ENCODE measurements at regions not wholly inside any gene's neighbourhood (a gene's known extent, or its start where the extent isn't known, plus 50 kb on each side); places are given as distances from the start of the nearest gene placed in this dataset.
"Not testable (repeated sequence)": the region's sequence is repeated elsewhere in the genome, so short reads cannot be mapped to it uniquely, and the experiment has no call there.

DNA sequence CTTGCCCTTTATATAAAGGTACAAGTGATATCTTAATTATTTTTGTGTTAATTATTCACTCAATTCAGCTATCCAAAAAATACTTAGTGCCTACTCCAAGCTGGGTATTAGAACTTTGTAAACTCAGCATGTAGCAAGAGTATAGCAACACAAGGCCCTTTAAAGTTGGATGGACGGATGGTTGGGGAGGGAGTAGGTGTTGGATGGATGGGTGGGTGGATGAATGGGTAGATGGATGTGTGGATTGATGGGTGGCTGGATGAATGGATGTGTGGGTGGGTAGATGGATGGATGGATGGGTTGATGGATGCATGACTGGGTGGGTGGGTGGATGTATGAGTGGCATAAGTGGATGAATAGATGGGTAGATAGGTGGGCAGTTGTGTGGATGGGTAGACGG is 211.5 kb downstream of the BANP start:
- not testable (repeated sequence) for DNase-seq (ENCODE audit: low read depth in 4 of 4, low spot score in 1 of 4)

DNA sequence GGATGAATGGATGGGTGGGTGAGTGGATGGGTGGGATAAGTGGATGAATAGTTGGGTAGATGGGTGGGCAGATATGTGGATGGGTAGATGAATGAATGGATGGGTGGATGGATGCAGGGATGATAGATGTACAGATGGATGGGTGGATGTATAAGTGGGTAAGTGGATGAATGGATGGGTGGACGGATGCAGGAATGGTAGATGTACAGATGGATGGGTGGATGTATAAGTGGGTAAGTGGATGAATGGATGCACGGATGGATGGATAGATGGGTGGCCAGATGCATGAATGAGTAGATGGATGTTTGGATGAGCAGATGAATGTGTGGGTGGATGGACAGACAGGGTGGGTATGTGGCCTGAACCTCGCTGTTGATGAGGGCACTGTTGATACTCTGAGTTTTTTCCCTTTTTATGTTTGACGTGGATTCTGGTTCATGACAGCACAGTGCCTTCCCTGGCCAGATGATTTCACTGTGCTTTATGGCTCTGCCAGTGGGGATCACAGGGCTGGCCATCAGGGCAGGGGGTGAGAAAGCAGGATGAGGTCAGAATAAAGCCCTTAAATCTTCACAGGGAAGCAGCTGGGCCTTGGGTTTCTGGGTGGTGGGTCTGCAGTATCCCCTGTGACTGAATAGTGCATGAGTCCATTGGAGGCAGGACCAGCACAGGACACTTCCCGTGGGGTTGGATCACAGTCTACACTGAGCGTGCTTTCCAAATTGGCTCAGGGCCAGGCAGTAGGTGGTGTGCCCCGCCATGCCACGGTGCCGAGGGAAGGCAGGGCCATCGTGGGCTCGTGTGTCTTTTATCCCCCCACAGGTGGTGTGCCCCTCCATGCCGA is 213.2 kb downstream of the BANP start:
- not testable (repeated sequence) for DNase-seq (ENCODE audit: low read depth in 4 of 4, low spot score in 1 of 4)

DNA sequence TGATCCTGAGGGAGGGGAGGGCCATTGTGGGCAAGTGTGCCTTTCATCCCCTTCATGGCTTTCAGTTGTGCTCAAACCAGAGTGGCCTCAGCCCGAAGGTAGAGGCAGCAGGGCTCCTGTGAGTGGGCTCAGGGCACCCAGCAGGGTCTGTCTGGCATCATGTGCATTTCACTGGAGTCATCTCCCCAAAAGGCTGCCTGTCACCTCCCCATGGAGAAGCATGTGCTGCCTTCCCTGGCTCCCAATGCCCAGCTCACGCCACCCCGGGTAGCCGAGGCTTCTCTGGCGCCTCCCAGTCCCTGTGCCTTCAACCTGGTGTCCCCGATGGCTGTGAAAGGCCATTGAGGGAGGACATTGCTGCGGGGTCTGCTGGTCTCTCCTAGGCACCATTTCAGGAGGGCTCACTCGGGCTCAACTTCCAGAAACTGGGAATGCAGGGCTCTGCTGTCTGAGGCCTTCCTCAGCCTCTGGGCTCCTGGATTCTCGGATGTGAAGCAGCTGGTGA is 213.9 kb downstream of the BANP start:
- DNase-seq (ENCODE audit: low read depth in 4 of 4, low spot score in 1 of 4) = not testable (repeated sequence)

DNA sequence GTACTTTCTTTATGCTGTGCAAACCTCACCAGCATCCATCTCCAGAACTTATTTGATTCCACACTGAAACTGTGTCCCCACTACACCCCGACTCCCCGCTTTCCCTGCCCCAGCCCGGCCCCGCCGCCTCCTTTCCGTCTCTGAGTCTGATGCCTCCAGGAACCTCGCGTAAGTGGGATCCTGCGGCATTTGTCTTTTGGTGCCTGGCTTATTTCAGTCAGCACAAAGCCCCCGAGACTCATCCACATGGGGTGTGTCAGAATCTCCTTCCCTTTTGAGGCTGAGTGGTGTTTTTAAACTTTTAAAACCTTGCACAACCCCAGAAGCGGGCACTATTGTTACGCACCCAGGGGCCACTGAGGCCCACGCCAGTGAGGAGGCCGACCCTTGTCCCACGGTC is 214.4 kb downstream of the BANP start:
- not testable (repeated sequence) for DNase-seq (ENCODE audit: low read depth in 4 of 4, low spot score in 1 of 4)

DNA sequence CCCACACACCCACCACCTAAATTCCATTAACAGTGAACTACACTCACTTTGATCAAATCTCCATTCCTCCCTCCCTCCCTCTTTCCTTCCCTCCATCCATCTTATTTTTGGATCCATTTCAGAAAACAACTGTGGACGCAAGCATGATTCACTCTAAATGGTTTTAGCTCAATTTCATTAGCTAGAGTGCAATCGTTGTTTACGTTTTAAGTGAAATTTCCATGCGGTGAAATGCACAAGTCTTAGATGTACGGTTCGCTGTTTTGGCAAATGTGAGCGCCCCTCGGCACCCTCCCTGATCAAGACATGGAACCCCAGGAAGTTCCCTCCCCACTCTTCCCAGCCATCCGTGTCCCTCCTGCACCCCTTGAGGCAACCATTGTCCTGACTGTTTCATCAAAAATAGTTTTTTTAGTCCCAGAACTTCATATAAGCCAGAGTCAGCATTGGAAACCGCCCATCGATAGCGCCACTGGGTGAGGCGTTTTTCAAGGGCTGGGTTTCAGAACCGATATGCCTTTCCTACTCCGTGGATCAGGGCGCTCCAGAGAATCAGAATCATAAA is 215.1 kb downstream of the BANP start:
- DNase-seq (ENCODE audit: low read depth in 4 of 4, low spot score in 1 of 4) = not testable (repeated sequence)

DNA sequence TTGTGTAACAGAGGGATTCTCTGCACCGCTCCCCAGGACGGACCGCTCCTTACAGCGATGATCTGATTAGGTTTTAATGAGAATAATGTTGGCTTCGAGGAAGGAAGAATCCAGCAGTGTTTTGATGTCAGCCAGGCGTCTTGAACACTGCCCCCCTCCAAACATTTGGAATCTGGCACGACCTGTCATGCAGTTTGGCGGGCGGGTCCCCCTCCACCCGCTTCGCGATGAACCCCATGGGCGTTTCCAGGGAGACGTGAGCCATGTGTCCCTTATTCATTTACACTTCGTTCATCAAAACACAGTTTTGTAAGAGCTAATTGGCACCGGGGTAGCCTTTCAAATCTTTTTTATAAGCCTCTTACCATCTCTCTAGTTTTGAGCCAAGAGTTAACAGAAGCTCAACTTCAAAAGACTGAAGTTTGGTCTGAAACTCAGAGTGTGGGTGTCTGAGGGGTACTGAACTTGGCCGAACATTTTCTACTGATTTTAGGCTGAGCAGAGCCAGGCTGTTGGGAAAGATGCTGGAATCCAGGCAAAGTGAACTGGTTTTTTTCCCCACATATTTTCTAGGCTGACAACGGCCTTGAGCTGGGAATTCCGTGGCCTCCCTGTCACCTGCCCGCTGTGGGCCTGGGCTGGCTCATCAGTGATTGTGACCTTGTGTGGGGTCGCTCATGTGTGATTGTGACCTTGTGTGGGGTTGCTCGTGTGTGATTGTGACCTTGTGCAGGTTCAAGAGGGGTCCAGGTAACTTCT is 214.8 kb upstream of the ZNF469 start:
- not testable (repeated sequence) for DNase-seq (ENCODE audit: low read depth in 4 of 4, low spot score in 1 of 4)

DNA sequence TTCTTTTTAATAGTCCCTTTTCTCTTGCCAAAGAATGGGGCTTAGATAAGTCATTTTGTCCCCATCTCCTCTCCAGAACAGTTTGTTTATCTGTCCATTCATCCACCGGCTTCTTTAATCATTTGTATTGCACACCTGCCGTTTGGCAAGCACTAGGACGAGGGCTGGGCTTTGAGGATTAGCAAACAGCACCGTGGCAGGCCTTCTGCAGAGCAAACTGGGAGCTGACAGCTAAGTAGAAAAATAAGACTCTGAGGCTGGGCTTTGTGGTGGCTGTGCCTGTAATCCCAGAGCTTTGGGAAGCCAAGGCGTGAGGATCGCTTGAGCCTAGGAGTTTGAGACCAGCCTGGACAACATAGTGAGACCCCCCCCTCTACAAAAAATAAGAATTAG is 214.2 kb upstream of the ZNF469 start:
- not testable (repeated sequence) for DNase-seq (ENCODE audit: low read depth in 4 of 4, low spot score in 1 of 4)

DNA sequence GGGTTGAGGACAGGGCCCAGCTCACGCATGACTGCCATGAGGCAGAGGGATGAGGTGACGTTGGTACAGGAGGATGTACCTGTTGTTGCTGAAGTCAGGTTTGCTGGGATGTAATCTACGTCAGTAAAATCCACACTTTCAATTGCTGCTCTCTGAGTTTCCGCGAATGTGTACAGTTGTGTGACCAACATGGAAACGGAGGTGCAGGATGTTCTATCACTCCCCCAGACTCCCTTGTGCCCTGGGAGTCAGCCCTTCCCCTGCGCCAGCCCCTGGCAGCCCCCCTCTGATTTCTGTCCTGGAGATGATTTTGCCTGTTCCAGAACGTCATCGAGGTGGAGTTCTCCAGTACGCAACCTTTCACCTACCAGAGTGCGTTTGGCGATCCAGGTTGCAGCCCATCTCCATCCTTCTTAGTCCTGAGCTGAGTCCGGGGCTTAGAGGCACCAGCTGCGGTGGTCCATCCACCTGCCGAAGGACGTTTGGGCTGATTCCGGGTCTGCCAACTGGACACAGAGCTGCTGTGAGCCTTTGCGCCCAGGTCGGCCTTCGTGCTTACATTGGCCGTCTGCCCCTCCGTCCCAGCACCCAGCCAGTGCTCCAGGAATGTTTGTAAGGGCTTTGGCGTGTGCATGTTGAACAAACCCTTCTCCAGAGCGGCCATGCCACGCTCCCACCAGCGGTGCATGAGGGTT is 213.5 kb upstream of the ZNF469 start:
- not testable (repeated sequence) for DNase-seq (ENCODE audit: low read depth in 4 of 4, low spot score in 1 of 4)

DNA sequence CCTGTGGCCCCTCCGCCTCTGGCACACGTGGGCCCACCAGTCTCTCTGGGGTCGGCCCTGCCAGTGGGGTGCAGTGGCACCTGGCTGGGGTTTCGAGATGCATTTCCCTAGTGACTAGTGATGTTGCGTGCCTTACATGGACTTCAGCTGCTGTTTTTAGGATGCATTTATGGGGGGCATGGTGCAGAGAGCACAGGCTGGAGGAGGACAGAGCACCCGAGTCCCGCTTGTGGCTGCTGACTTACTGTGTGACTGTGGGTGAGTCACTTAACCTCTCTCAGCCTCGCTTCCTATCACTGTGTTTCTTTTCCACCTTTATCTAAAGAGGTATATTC is 213.0 kb upstream of the ZNF469 start:
- not testable (repeated sequence) for DNase-seq (ENCODE audit: low read depth in 4 of 4, low spot score in 1 of 4)

DNA sequence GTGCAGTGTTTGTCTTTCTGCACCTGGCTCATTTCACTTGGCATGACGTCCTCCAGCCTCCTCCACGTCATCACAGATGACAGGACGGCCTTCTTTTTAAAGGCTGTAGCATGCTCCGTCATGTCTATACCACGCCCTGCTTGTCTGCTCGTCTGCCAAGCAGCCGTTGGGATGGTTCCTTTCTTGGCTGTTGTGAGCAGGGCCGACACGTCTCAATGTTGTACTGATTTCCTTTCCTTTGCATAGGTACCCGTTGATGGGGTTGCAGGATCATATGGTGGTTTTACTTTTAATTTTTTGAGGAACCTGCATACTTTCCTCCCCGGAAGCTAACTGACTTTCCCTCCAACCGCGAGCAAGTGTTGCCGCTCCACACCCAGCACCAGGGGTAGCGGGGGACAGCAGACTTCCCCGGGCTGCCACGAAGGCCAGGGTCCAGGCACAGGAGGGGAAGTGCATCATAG is 212.2 kb upstream of the ZNF469 start:
- DNase-seq (ENCODE audit: low read depth in 4 of 4, low spot score in 1 of 4) = no peak

DNA sequence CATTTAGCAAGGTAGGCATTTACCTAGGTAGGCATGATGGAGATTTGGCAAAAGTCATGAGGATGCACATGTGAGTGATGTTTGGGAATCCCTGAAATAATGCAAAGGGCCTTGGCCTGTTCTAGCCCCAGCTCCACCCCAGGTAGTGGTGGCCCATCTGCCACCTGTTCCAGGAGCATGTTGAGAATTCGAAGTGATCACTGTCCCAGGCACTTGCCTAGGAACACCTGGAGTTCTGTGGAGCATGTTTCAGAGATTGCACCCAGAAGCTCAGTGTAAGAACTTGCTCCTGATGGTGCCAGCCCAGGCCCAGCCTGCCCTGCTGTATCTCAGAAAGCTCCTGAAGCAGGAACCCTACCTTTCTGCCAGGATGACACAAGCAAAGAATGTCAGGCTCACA is 211.6 kb upstream of the ZNF469 start:
- not testable (repeated sequence) for DNase-seq (ENCODE audit: low read depth in 4 of 4, low spot score in 1 of 4)

DNA sequence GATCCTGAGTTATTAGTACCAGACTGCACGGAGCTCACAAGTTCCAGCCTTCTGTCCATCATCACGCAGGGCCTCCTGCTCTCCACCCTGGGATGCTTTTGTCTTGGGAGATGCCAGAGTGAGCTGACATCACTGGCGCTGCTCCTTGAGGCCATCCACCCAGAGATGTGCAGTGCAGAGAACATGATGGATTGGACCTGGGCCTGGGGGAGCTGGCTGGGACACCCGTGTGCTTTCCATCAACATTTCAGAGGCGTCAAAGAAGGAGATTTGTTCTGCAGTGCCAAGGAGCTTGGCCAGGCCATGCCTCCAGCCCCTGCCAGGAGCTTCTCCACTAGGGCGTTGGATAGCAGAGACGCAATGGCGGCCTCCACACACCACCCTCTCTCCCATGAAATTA is 206.6 kb upstream of the ZNF469 start:
- not testable (repeated sequence) for DNase-seq (ENCODE audit: low read depth in 4 of 4, low spot score in 1 of 4)

DNA sequence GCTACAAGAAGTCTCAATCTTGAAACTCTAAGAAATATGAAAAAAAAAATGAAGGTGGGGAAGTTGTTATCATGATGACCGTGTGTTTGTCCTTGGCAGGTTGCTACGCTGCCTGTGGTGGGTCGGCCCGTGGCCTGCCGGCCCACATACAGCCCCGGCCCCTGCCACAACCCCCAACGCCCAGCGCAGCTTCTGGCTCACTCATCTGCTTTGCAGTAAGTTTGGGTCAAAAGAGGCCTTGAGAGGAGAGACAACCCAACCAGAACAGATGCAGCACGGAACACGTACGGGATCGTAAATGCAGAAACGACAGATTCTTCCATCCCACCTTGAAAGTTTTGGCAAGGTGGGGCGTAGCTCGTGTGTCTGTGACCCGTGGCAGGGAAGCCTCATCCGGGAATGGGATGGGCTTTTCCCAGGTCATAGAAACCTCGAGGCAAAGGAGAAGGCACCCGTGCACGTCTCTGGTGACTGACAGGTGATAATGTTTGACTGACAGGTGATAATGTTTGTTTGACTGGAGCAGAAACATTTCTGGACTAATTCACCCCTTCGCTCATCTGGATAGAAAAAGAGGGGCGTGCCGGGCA is 206.1 kb upstream of the ZNF469 start:
- not testable (repeated sequence) for DNase-seq (ENCODE audit: low read depth in 4 of 4, low spot score in 1 of 4)

DNA sequence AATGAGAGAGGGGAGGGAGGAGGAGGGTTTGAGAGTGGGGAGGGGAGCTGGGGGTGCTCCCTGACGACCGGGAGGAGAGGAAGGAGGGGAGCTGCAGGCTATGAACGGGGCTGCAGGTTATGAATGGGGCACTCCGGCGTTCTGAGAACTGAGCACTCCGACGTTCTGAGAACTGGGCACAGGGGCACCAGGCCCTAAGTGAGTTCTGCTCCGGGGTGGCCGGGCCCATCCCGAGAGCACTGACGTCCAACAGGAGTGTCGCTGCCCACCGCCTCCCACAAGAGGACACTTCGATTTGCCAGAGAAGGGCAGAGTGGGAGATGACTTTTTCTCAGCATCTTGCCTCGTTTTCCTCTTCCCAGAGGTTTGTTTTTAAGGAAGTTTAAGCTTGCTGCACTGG is 204.5 kb upstream of the ZNF469 start:
- DNase-seq (ENCODE audit: low read depth in 4 of 4, low spot score in 1 of 4) = not testable (repeated sequence)

DNA sequence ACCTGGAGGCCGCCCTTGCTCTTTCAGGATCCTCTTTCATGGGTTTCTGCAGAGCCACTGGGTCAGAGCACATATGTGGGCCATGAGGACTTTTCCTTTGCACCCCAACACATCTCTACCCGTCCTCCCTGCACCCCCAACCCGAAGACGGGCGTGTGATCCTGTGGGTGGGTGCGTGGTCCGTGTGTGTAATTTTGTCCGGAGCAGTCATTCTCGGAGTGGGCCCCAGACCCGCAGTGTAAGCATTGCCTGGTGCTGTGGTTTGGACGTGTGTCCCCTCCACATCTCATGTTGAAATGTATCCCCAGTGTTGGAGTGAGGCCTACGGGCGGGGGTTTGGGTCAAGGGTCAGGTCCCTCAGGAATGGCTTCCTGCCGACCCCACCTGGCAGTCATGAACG is 203.9 kb upstream of the ZNF469 start:
- DNase-seq (ENCODE audit: low read depth in 4 of 4, low spot score in 1 of 4) = not testable (repeated sequence)

DNA sequence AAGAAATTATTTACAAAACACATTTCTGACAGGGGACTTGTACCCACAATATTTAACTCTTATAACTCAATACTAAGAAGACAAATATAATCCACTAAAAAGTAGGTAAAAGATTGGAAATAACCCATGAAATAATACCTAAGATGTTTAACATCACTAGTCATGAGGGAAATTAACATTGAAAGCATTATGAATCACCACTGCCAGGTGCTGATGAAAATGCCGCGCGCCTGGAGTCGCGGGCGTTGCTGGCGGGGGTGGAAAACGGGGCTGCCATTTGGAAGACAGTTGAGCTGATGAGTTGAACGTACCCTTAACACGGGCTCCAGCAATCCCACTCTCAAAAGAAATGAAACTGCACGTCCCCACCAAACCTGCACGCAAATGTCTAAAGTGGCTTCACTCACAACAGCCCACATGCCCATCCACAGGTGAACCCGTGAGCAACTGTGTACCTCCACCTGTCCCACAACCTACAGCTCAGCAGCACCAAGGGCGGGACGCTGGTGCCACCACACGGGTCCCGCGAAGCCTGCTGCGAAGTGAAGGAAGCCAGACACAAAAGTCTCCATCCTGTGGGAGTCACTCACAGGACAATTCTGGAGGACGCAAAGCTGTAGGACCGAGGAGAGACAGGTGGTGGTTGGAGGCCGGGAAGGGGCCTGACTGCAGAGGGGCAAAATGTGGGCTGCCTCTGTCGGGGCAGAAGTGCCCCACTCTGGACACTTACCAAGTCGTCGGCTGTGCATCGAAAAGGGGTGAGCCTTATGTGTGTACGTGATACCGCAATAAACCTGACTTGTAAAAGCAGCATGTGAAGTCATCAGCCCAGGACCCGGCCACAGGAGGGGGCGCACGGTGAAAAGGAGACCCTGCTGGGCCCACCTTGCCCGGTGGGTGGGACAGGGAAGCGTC is 199.5 kb upstream of the ZNF469 start:
- not testable (repeated sequence) for DNase-seq (ENCODE audit: low read depth in 4 of 4, low spot score in 1 of 4)

DNA sequence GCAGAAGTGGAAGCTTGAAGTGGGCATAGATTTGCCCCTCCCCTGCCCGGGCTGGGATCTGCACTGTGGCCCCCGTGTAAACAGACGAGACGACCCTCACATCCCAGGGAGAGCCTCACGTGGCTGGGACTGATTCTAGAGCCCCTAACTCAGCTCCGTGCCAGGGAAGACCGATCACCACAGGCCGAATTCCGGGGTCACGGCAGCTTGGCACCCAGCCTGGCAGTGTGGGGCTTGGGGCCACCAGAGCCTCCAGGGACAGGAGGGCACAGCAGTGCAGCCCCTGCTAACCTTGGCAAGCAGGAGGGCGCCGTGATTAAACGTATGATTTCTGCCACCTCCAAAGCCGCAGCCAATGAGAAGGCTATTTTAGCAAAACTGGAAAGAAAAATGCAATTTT is 198.7 kb upstream of the ZNF469 start:
- DNase-seq (ENCODE audit: low read depth in 4 of 4, low spot score in 1 of 4) = not testable (repeated sequence)

DNA sequence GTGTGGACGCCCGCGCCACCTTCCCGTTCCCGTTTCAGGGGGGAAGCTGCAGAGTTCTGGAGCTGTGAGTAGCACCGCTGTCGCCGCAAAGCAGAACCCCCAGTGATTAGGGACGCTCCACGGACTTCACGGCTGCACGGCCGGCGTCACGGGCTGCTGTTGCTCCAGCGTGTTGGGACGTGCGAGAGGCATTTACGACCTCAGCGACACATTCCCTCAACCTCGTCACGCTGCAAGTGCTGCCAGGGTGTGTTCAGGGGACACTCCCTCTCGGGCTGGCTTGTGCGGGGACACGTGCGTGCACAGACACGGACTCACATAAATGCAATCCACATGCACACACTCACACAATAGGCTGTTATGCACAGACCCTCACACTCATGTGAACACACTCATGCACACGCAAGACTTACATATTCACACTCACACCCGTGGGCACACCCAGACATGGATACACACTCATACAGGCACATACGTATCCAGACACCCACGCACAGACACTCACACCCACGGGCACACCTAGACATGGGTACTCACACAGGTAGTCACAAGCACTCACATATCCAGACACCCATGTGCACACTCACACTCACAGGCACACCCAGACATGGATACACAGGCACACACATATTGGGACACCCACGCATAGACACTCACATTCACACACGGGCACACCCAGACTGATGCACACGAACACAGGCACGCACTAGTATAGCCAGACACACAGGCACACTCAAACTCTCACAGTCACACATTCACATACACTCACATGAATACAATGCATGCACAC is 198.0 kb upstream of the ZNF469 start:
- DNase-seq (ENCODE audit: low read depth in 4 of 4, low spot score in 1 of 4) = not testable (repeated sequence)

DNA sequence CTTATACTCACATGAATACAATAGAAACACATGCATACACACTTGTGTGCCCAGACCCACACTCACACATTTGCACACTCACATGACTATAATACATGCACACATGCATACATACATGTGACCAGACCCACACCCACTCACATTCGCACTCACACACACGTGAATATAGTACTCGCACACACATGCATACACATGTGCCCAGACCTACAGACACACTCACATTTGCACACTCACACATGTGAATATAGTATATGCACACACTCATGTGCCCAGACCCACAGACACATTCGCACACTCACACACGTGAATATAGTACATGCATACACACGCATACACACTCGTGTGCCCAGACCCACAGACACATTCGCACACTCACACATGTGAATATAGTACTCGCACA is 197.4 kb upstream of the ZNF469 start:
- DNase-seq (ENCODE audit: low read depth in 4 of 4, low spot score in 1 of 4) = not testable (repeated sequence)
